ENCODE measurements at regions not wholly inside any gene's neighbourhood (a gene's known extent, or its start where the extent isn't known, plus 50 kb on each side); places are given as distances from the start of the nearest gene placed in this dataset.

DNA sequence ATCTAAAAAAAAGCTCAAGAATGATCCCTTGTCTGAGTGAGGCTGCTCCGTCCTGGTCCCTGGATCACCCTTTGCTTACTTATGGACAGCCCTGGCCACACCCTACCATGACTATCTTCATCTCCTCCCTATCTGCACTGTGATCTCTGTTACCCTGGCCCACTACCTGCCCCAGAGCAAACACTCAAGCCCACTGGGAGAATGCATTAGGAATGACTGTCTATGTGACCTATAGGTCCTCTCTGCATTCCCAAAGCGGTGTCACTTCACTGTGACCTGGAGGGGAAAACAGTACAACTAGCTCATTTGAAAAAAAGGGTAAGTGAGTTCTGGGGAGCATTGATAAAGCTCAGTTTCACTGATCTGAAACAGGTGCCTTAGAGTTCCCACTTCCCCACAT is 86.4 kb upstream of the FOXP4 start:
- Histone ChIP-seq H4K91ac (ENCODE audit: low read depth, low read length, poor library complexity) (no peak overlapping the region), H3K23ac (ENCODE audit: low read depth, low read length, poor library complexity) (no peak overlapping the region), H2BK120ac (ENCODE audit: low read depth, low read length) (no peak overlapping the region), H2BK5ac (ENCODE audit: low read length) (no peak overlapping the region), H3K4me1 (ENCODE audit: control insufficient read depth in 2 of 2, insufficient read depth in 1 of 2, low read depth in 1 of 2, low read length in 2 of 2) (peaks cover 12 to 18% of the 10 kb centered on the region in 2 donors), H2BK12ac (ENCODE audit: low read length) (no peak overlapping the region), H4K8ac (ENCODE audit: low read depth, low read length) (no peak overlapping the region), H3K9ac (ENCODE audit: low read depth, low read length, poor library complexity) (no peak overlapping the region), H2BK15ac (ENCODE audit: low read length) (no peak overlapping the region), H3K27me3 (ENCODE audit: control insufficient read depth in 3 of 3, insufficient read depth in 3 of 3, low read depth in 1 of 3, low read length in 3 of 3) (peaks cover 0 to 48% (median 0%) of the 10 kb centered on the region in 3 experiments), H3K36me3 (replicated peaks in 1 of 2; ENCODE audit: control insufficient read depth in 2 of 2, insufficient read depth in 2 of 2, low read length in 2 of 2) (no peaks in the 10 kb centered on the region), H3K18ac (ENCODE audit: low read length) (no peak overlapping the region), H3K4me2 (ENCODE audit: insufficient read depth, low read length, poor library complexity, severe bottlenecking) (no peak overlapping the region), H3K4me3 (ENCODE audit: low read length in 2 of 2) (no peak overlapping the region), H3K27ac (replicated peaks; ENCODE audit: low read length) (no peak overlapping the region), H3K4ac (ENCODE audit: low read length) (no peak overlapping the region), H3K9me3 (replicated peaks in 1 of 2; ENCODE audit: control insufficient read depth in 2 of 2, insufficient read depth in 1 of 2, low read depth in 1 of 2, low read length in 2 of 2) (no peaks in the 10 kb centered on the region), H3K14ac (ENCODE audit: low read length) (no peak overlapping the region), H2AFZ (ENCODE audit: low read length) (no peak overlapping the region), H3K79me1 (ENCODE audit: low read depth, low read length) (no peaks in the 10 kb centered on the region), H2AK5ac (ENCODE audit: low read depth, low read length) (no peak overlapping the region)
- DNase-seq (ENCODE audit: low spot score): no peak
- WGBS, 2 donors (ENCODE audit: extremely low coverage in 2 of 2, insufficient read length in 2 of 2, insufficient replicate concordance in 1 of 2): no CpG with 5 or more reads among the region's 2 CpGs

DNA sequence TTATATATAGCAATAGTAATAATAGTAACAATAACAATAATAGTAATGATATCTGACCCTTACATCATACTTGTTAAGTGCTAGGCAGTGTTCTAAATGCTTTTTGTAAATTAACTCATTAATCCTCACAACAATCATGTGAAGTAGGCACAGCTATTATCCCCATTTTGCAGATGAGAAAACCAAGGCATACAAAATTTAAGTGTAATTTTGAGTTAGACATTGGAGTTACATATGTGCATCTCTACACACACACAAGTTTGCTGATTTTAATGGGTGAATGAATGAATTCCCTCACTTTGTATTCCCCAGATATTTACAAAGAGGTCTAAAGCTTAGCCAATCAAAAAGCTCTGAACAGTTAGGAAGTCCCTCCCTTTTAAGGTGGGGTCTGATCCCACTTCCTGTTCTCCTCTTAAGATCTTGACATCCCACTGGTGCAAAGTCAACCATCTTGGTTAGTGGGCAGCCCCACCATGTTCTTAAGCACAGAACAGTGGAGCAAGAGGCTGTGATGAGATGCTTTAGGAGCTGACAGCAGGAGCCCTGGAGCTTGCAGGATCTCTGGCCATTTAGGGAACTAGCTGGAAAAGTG is 85.3 kb upstream of the FOXP4 start:
- no peak overlapping the region for H3K4me3 ChIP-seq (ENCODE audit: low read length in 2 of 2)
- no peak overlapping the region for H3K14ac ChIP-seq (ENCODE audit: low read length)
- H2BK12ac ChIP-seq (ENCODE audit: low read length): no peak overlapping the region
- H3K9ac ChIP-seq (ENCODE audit: low read depth, low read length, poor library complexity): no peak overlapping the region
- H4K8ac ChIP-seq (ENCODE audit: low read depth, low read length): no peak overlapping the region
- no peak overlapping the region for H2AFZ ChIP-seq (ENCODE audit: low read length)
- no peak overlapping the region for H3K4ac ChIP-seq (ENCODE audit: low read length)
- DNase-seq (ENCODE audit: low spot score): no peak
- H3K4me2 ChIP-seq (ENCODE audit: insufficient read depth, low read length, poor library complexity, severe bottlenecking): no peak overlapping the region
- no peak overlapping the region for H2BK120ac ChIP-seq (ENCODE audit: low read depth, low read length)
- no peaks in the 10 kb centered on the region for H3K36me3 ChIP-seq (replicated peaks in 1 of 2; ENCODE audit: control insufficient read depth in 2 of 2, insufficient read depth in 2 of 2, low read length in 2 of 2)
- H3K27me3 ChIP-seq (ENCODE audit: control insufficient read depth in 3 of 3, insufficient read depth in 3 of 3, low read depth in 1 of 3, low read length in 3 of 3): peaks cover 0 to 51% (median 0%) of the 10 kb centered on the region in 3 experiments
- no peaks in the 10 kb centered on the region for H3K79me1 ChIP-seq (ENCODE audit: low read depth, low read length)
- peaks cover 10 to 12% of the 10 kb centered on the region in 2 donors for H3K4me1 ChIP-seq (ENCODE audit: control insufficient read depth in 2 of 2, insufficient read depth in 1 of 2, low read depth in 1 of 2, low read length in 2 of 2)
- H3K18ac ChIP-seq (ENCODE audit: low read length): no peak overlapping the region
- no peak overlapping the region for H2AK5ac ChIP-seq (ENCODE audit: low read depth, low read length)
- H3K9me3 ChIP-seq (replicated peaks in 1 of 2; ENCODE audit: control insufficient read depth in 2 of 2, insufficient read depth in 1 of 2, low read depth in 1 of 2, low read length in 2 of 2): no peaks in the 10 kb centered on the region
- H3K27ac ChIP-seq (replicated peaks; ENCODE audit: low read length): no peak overlapping the region
- no peak overlapping the region for H2BK15ac ChIP-seq (ENCODE audit: low read length)
- no peak overlapping the region for H2BK5ac ChIP-seq (ENCODE audit: low read length)
- H4K91ac ChIP-seq (ENCODE audit: low read depth, low read length, poor library complexity): no peak overlapping the region
- H3K23ac ChIP-seq (ENCODE audit: low read depth, low read length, poor library complexity): no peak overlapping the region

GRCh38 chr6:41462033-41462432 is 84.1 kb upstream of the FOXP4 start:
- H2BK5ac ChIP-seq (ENCODE audit: low read length): no peak overlapping the region
- no peak overlapping the region for H4K91ac ChIP-seq (ENCODE audit: low read depth, low read length, poor library complexity)
- H3K9ac ChIP-seq (ENCODE audit: low read depth, low read length, poor library complexity): no peak overlapping the region
- H3K4me3 ChIP-seq (ENCODE audit: low read length in 2 of 2): no peak overlapping the region
- no peak for DNase-seq (ENCODE audit: low spot score)
- no CpG with 5 or more reads among the region's 4 CpGs for WGBS, 2 donors (ENCODE audit: extremely low coverage in 2 of 2, insufficient read length in 2 of 2, insufficient replicate concordance in 1 of 2)
- no peak overlapping the region for H2BK12ac ChIP-seq (ENCODE audit: low read length)
- no peak overlapping the region for H2AFZ ChIP-seq (ENCODE audit: low read length)
- no peak overlapping the region for H3K23ac ChIP-seq (ENCODE audit: low read depth, low read length, poor library complexity)
- no peak overlapping the region for H2BK15ac ChIP-seq (ENCODE audit: low read length)
- no peaks in the 10 kb centered on the region for H3K9me3 ChIP-seq (replicated peaks in 1 of 2; ENCODE audit: control insufficient read depth in 2 of 2, insufficient read depth in 1 of 2, low read depth in 1 of 2, low read length in 2 of 2)
- no peaks in the 10 kb centered on the region for H3K79me1 ChIP-seq (ENCODE audit: low read depth, low read length)
- H3K27me3 ChIP-seq (ENCODE audit: control insufficient read depth in 3 of 3, insufficient read depth in 3 of 3, low read depth in 1 of 3, low read length in 3 of 3): peaks cover 0 to 62% (median 0%) of the 10 kb centered on the region in 3 experiments
- H2AK5ac ChIP-seq (ENCODE audit: low read depth, low read length): no peak overlapping the region
- no peak overlapping the region for H2BK120ac ChIP-seq (ENCODE audit: low read depth, low read length)
- H3K4ac ChIP-seq (ENCODE audit: low read length): no peak overlapping the region
- H3K14ac ChIP-seq (ENCODE audit: low read length): no peak overlapping the region
- H3K27ac ChIP-seq (replicated peaks; ENCODE audit: low read length): no peak overlapping the region
- H3K18ac ChIP-seq (ENCODE audit: low read length): peak overlapping the region; percentile 12
- no peaks in the 10 kb centered on the region for H3K36me3 ChIP-seq (replicated peaks in 1 of 2; ENCODE audit: control insufficient read depth in 2 of 2, insufficient read depth in 2 of 2, low read length in 2 of 2)
- no peak overlapping the region for H3K4me2 ChIP-seq (ENCODE audit: insufficient read depth, low read length, poor library complexity, severe bottlenecking)
- H3K4me1 ChIP-seq (ENCODE audit: control insufficient read depth in 2 of 2, insufficient read depth in 1 of 2, low read depth in 1 of 2, low read length in 2 of 2): peaks cover under 1 to 2% of the 10 kb centered on the region in 2 donors
- no peak overlapping the region for H4K8ac ChIP-seq (ENCODE audit: low read depth, low read length)

GRCh38 chr6:41463062-41463930 is 82.9 kb upstream of the FOXP4 start:
- H3K9me3 ChIP-seq (replicated peaks in 1 of 2; ENCODE audit: control insufficient read depth in 2 of 2, insufficient read depth in 1 of 2, low read depth in 1 of 2, low read length in 2 of 2): no peaks in the 10 kb centered on the region
- no peak overlapping the region for H2BK120ac ChIP-seq (ENCODE audit: low read depth, low read length)
- H3K9ac ChIP-seq (ENCODE audit: low read depth, low read length, poor library complexity): no peak overlapping the region
- no peaks in the 10 kb centered on the region for H3K79me1 ChIP-seq (ENCODE audit: low read depth, low read length)
- H2BK5ac ChIP-seq (ENCODE audit: low read length): no peak overlapping the region
- no peak overlapping the region for H3K14ac ChIP-seq (ENCODE audit: low read length)
- H3K4ac ChIP-seq (ENCODE audit: low read length): no peak overlapping the region
- H3K27me3 ChIP-seq (ENCODE audit: control insufficient read depth in 3 of 3, insufficient read depth in 3 of 3, low read depth in 1 of 3, low read length in 3 of 3): peaks cover 0 to 65% (median 2%) of the 10 kb centered on the region in 3 experiments
- H2AFZ ChIP-seq (ENCODE audit: low read length): no peak overlapping the region
- no peak overlapping the region for H3K4me3 ChIP-seq (ENCODE audit: low read length in 2 of 2)
- H4K91ac ChIP-seq (ENCODE audit: low read depth, low read length, poor library complexity): no peak overlapping the region
- H3K27ac ChIP-seq (replicated peaks; ENCODE audit: low read length): no peak overlapping the region
- no peak overlapping the region for H2AK5ac ChIP-seq (ENCODE audit: low read depth, low read length)
- DNase-seq (ENCODE audit: low spot score): no peak
- no peak overlapping the region for H3K23ac ChIP-seq (ENCODE audit: low read depth, low read length, poor library complexity)
- H3K36me3 ChIP-seq (replicated peaks in 1 of 2; ENCODE audit: control insufficient read depth in 2 of 2, insufficient read depth in 2 of 2, low read length in 2 of 2): no peaks in the 10 kb centered on the region
- H2BK12ac ChIP-seq (ENCODE audit: low read length): no peak overlapping the region
- no peak overlapping the region for H3K4me2 ChIP-seq (ENCODE audit: insufficient read depth, low read length, poor library complexity, severe bottlenecking)
- no peak overlapping the region for H3K18ac ChIP-seq (ENCODE audit: low read length)
- peaks cover 0 to 6% of the 10 kb centered on the region in 2 donors for H3K4me1 ChIP-seq (ENCODE audit: control insufficient read depth in 2 of 2, insufficient read depth in 1 of 2, low read depth in 1 of 2, low read length in 2 of 2)
- no peak overlapping the region for H4K8ac ChIP-seq (ENCODE audit: low read depth, low read length)
- no CpG with 5 or more reads among the region's 13 CpGs for WGBS, 2 donors (ENCODE audit: extremely low coverage in 2 of 2, insufficient read length in 2 of 2, insufficient replicate concordance in 1 of 2)
- H2BK15ac ChIP-seq (ENCODE audit: low read length): peak overlapping the region; percentile 23

Measured in neuronal stem cell (in vitro differentiated cells).